ENCODE measurements at regions not wholly inside any gene's neighbourhood (a gene's known extent, or its start where the extent isn't known, plus 50 kb on each side); places are given as distances from the start of the nearest gene placed in this dataset.

- Histone ChIP-seq H3K4me2 (ENCODE audit: low read length) (no peak overlapping the region), H3K9ac (ENCODE audit: low read length) (no peak overlapping the region), H3K36me3 (ENCODE audit: low read depth, low read length) (no peaks in the 10 kb centered on the region), H3K27me3 (ENCODE audit: low read length) (no peaks in the 10 kb centered on the region), H3K4me3 (ENCODE audit: low read length) (no peak overlapping the region), H2AFZ (ENCODE audit: low read length) (no peak overlapping the region), H3K9me2 (replicated peaks; ENCODE audit: low read length) (no peaks in the 10 kb centered on the region), H3K9me3 (ENCODE audit: low read length) (no peaks in the 10 kb centered on the region), H3K4me1 (ENCODE audit: insufficient read depth, low read length) (no peaks in the 10 kb centered on the region), H3K79me2 (ENCODE audit: low read length) (no peaks in the 10 kb centered on the region), H3K27ac (ENCODE audit: low read length) (no peak overlapping the region), H3F3A (ENCODE audit: low read length, unreplicated experiment) (no peaks in the 10 kb centered on the region), H4K20me1 (ENCODE audit: low read length) (no peaks in the 10 kb centered on the region)
- ChIA-PET CTCF (no interaction called here), POLR2A (ENCODE audit: unreplicated experiment) (no interaction called here)
- no TSS peak for BruUV-seq (replicated peaks)
- ATAC-seq: no peak
- TF ChIP-seq EZH2 (IDR thresholded peaks at IDR 0.05; ENCODE audit: low read length, unreplicated experiment) (no peak), EZH2phosphoT487 (IDR thresholded peaks at IDR 0.05; ENCODE audit: borderline replicate concordance, low read length) (no peak)
- TF ChIP-seq, protein P1, sequence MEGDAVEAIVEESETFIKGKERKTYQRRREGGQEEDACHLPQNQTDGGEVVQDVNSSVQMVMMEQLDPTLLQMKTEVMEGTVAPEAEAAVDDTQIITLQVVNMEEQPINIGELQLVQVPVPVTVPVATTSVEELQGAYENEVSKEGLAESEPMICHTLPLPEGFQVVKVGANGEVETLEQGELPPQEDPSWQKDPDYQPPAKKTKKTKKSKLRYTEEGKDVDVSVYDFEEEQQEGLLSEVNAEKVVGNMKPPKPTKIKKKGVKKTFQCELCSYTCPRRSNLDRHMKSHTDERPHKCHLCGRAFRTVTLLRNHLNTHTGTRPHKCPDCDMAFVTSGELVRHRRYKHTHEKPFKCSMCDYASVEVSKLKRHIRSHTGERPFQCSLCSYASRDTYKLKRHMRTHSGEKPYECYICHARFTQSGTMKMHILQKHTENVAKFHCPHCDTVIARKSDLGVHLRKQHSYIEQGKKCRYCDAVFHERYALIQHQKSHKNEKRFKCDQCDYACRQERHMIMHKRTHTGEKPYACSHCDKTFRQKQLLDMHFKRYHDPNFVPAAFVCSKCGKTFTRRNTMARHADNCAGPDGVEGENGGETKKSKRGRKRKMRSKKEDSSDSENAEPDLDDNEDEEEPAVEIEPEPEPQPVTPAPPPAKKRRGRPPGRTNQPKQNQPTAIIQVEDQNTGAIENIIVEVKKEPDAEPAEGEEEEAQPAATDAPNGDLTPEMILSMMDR (conservative IDR thresholded peaks at IDR 0.05; ENCODE audit: low read depth, low read length): no peak
- intact Hi-C loops (cut with micrococcal nuclease): no loop called here
- DNase-seq: no peak
Measured at GRCh38 chr7:68564306-68565135, 1033.8 kb upstream of the AUTS2 start.

DNA sequence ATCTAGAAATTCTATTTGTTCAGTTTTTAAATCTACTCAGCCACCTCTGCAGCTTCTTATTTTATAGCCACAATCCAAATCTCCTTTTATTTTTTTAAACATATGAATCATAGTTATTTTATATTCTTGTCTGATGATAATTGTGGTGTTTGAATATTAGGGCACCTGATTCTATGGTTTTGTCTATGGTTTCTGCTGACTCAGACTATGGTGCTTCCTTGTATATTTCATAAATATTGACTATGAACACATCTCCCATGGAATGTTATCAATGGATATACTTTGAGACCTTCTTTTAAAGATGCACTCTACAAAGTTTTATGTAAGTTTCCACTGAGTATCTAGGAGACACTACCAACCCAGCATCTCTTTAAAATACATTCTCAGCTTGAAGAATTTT is 1027.0 kb upstream of the AUTS2 start:
- H3K4me3 ChIP-seq (ENCODE audit: low read length): no peak overlapping the region
- H3K27me3 ChIP-seq (ENCODE audit: low read length): no peaks in the 10 kb centered on the region
- H3K27ac ChIP-seq (ENCODE audit: low read length): no peak overlapping the region
- POLR2A ChIA-PET (ENCODE audit: unreplicated experiment): no interaction called here
- no peaks in the 10 kb centered on the region for H3K4me1 ChIP-seq (ENCODE audit: insufficient read depth, low read length)
- ATAC-seq: no peak
- H3K79me2 ChIP-seq (ENCODE audit: low read length): no peaks in the 10 kb centered on the region
- H4K20me1 ChIP-seq (ENCODE audit: low read length): no peaks in the 10 kb centered on the region
- H3K9ac ChIP-seq (ENCODE audit: low read length): no peak overlapping the region
- H3F3A ChIP-seq (ENCODE audit: low read length, unreplicated experiment): no peaks in the 10 kb centered on the region
- CTCF ChIA-PET: no interaction called here
- TF ChIP-seq EZH2 (IDR thresholded peaks at IDR 0.05; ENCODE audit: low read length, unreplicated experiment): no peak
- no peak for TF ChIP-seq EZH2phosphoT487 (IDR thresholded peaks at IDR 0.05; ENCODE audit: borderline replicate concordance, low read length)
- TF ChIP-seq, protein P1 (conservative IDR thresholded peaks at IDR 0.05; ENCODE audit: low read depth, low read length): no peak
- DNase-seq: no peak
- no peaks in the 10 kb centered on the region for H3K36me3 ChIP-seq (ENCODE audit: low read depth, low read length)
- no peak overlapping the region for H3K4me2 ChIP-seq (ENCODE audit: low read length)
- BruUV-seq (replicated peaks): no TSS peak
- no peak overlapping the region for H2AFZ ChIP-seq (ENCODE audit: low read length)
- intact Hi-C loops (cut with micrococcal nuclease): no loop called here
- no peaks in the 10 kb centered on the region for H3K9me2 ChIP-seq (replicated peaks; ENCODE audit: low read length)
- no peaks in the 10 kb centered on the region for H3K9me3 ChIP-seq (ENCODE audit: low read length)

DNA sequence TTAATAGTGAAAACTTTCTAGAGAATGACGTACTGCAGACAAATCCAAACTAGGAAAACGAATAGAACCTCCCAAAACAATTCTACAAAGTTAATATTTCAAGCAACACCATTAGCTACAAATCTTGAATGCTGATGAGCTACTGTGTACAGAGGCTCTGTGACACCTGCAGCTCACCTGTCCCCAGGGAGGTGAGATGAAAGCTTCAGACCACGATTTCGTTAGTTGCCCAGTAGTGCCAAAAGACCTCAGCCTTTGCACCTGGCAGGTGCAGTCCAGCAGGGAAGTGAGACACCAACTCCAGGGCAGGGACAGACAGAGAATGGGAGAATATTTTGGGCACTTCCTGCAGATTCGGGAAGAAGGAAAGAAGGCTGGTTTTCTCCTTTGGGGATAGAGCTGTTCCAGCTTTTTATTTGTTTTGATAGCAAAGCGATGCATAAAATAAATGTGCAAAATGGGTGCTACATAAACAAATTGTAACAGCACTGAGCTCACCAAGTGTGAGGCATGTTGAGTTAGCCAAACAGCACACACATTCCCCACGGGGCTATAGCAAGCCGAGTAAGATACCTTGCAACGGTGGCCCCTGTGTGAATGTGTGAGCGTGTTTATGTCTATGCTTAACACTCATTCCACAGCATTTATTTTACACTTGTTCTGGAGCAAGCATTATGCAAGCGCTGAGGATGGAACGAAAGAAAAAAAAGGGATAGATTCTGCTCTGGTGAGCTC is 1024.8 kb upstream of the AUTS2 start:
- no peak for ATAC-seq
- POLR2A ChIA-PET (ENCODE audit: unreplicated experiment): no interaction called here

More for the DNA sequence above, 1024.8 kb upstream of the AUTS2 start:
- H3K9me2 ChIP-seq (replicated peaks; ENCODE audit: low read length): no peaks in the 10 kb centered on the region
- H3K4me1 ChIP-seq (ENCODE audit: insufficient read depth, low read length): no peaks in the 10 kb centered on the region
- TF ChIP-seq EZH2 (IDR thresholded peaks at IDR 0.05; ENCODE audit: low read length, unreplicated experiment): no peak
- TF ChIP-seq, protein P1 (conservative IDR thresholded peaks at IDR 0.05; ENCODE audit: low read depth, low read length): no peak
- no peak for TF ChIP-seq EZH2phosphoT487 (IDR thresholded peaks at IDR 0.05; ENCODE audit: borderline replicate concordance, low read length)
- no peak for DNase-seq
- H3K36me3 ChIP-seq (ENCODE audit: low read depth, low read length): no peaks in the 10 kb centered on the region
- no peak overlapping the region for H3K9ac ChIP-seq (ENCODE audit: low read length)
- intact Hi-C loops (cut with micrococcal nuclease): no loop called here
- H3K27me3 ChIP-seq (ENCODE audit: low read length): no peaks in the 10 kb centered on the region
- CTCF ChIA-PET: no interaction called here
- H4K20me1 ChIP-seq (ENCODE audit: low read length): no peaks in the 10 kb centered on the region
- no peak overlapping the region for H3K4me3 ChIP-seq (ENCODE audit: low read length)
- no TSS peak for BruUV-seq (replicated peaks)
- no peak overlapping the region for H3K4me2 ChIP-seq (ENCODE audit: low read length)
- 0 out of 2 replicates have a peak, but pooled peaks cover 2% of the 10 kb centered on the region for H3K9me3 ChIP-seq (ENCODE audit: low read length)
- H3K27ac ChIP-seq (ENCODE audit: low read length): no peak overlapping the region
- H3F3A ChIP-seq (ENCODE audit: low read length, unreplicated experiment): no peaks in the 10 kb centered on the region
- H3K79me2 ChIP-seq (ENCODE audit: low read length): no peaks in the 10 kb centered on the region
- H2AFZ ChIP-seq (ENCODE audit: low read length): no peak overlapping the region
